ENCODE measurements at regions not wholly inside any gene's neighbourhood (a gene's known extent, or its start where the extent isn't known, plus 50 kb on each side); places are given as distances from the start of the nearest gene placed in this dataset.
A peak's percentile ranks its signal among the peaks of the same experiment; 100 is the strongest.

DNA sequence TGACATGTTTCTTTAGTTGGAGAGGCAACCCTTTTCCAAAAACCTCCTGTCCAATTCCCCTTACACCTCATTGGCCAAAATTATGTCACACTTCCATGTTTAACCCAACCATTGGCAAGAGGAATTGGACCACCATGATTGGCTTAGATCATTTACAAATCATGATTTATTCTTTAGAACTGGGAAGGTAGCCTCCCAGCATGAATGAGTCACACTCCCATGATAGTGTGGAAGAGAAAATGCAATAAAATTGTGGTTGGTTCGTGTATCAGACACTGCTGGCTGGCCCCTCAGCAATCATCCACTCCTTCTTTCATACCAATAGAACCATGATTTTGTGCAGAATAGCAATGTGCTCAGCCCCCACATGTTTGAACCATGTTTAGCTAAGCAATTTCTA, 156.6 kb upstream of the ACVR2A start:
- H3K36me3 ChIP-seq = no peaks in the 10 kb centered on the region

DNA sequence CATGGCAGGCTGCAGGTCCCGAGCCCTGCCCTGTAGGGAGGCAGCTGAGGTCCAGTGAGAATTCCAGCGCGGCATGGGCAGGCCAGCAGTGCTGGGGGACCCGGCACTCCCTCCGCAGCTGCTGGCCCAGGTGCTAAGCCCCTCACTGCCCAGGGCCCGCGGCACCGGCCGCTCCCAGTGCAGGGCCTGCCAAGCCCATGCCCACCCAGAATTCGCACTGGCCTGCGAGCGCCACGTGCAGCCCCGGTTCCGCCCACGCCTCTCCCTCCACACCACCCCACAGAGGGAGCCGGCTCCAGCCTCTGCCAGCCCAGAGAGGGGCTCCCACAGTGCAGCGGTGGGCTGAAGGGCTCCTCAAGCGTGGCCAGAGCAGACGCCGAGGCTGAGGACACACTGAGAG, 158.5 kb upstream of the ACVR2A start:
- Histone ChIP-seq H3K27me3 (ENCODE audit: insufficient read depth, low read depth, severe bottlenecking) (no peaks in the 10 kb centered on the region), H3K9me3 (ENCODE audit: severe bottlenecking) (peaks cover 3% of the 10 kb centered on the region), H3K36me3 (no peaks in the 10 kb centered on the region), H3K27ac (no peak overlapping the region), H3K4me3 (ENCODE audit: low read depth, low read length) (no peak overlapping the region)
- TF ChIP-seq, protein P1, sequence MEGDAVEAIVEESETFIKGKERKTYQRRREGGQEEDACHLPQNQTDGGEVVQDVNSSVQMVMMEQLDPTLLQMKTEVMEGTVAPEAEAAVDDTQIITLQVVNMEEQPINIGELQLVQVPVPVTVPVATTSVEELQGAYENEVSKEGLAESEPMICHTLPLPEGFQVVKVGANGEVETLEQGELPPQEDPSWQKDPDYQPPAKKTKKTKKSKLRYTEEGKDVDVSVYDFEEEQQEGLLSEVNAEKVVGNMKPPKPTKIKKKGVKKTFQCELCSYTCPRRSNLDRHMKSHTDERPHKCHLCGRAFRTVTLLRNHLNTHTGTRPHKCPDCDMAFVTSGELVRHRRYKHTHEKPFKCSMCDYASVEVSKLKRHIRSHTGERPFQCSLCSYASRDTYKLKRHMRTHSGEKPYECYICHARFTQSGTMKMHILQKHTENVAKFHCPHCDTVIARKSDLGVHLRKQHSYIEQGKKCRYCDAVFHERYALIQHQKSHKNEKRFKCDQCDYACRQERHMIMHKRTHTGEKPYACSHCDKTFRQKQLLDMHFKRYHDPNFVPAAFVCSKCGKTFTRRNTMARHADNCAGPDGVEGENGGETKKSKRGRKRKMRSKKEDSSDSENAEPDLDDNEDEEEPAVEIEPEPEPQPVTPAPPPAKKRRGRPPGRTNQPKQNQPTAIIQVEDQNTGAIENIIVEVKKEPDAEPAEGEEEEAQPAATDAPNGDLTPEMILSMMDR (IDR thresholded peaks at IDR 0.05; ENCODE audit: low read depth, low read length) = no peak
- no peak for DNase-seq

More for the DNA sequence above, 156.6 kb upstream of the ACVR2A start:
- Histone ChIP-seq H3K27ac (no peak overlapping the region), H3K27me3 (ENCODE audit: insufficient read depth, low read depth, severe bottlenecking) (no peaks in the 10 kb centered on the region), H3K9me3 (ENCODE audit: severe bottlenecking) (peaks cover 3% of the 10 kb centered on the region), H3K4me3 (ENCODE audit: low read depth, low read length) (no peak overlapping the region)
- no peak for DNase-seq
- TF ChIP-seq, protein P1 (IDR thresholded peaks at IDR 0.05; ENCODE audit: low read depth, low read length) = no peak

DNA sequence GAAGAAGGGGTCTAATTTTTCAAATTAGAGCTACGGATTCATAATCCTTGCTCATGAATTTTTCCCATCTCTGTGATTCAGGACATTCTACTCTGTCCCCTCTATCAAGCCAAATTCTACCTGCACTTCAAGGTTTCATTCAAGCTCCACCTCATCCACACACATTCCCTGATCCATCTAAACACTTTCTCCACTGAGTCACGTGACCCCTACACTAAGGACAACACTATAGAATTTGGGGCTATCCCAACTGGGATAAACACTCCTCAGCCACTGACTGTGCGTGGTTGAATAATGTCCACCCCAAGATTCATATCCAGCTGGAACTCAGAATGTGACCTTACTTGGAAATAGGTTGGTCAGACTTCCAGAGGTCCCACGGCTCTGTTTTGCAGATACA, 159.9 kb upstream of the ACVR2A start:
- peaks cover 3% of the 10 kb centered on the region for H3K9me3 ChIP-seq (ENCODE audit: severe bottlenecking)
- no peaks in the 10 kb centered on the region for H3K27me3 ChIP-seq (ENCODE audit: insufficient read depth, low read depth, severe bottlenecking)
- no peaks in the 10 kb centered on the region for H3K36me3 ChIP-seq
- H3K27ac ChIP-seq = no peak overlapping the region
- no peak for DNase-seq
- TF ChIP-seq, protein P1 (IDR thresholded peaks at IDR 0.05; ENCODE audit: low read depth, low read length) = no peak
- no peak overlapping the region for H3K4me3 ChIP-seq (ENCODE audit: low read depth, low read length)

DNA sequence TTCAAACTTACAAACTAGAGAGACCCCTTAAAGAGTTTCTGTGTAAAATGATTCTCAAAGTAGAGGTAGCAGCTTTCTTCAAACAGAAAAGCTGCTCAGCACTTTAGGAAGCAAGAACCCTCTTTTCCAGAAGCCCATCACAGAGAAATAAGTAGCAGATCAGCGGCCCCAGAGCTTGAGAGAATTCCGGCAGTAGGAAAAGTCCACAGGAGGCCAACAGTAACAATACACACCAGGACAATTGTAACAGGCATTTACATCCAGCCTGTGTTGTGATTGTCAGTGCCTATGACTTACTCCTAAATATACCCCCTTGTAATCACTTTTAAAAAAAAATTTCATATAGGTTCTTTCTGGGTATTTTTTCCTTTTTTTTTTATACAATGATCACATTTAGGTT, 161.4 kb upstream of the ACVR2A start:
- Histone ChIP-seq H3K9me3 (ENCODE audit: severe bottlenecking) (peaks cover 3% of the 10 kb centered on the region), H3K27ac (no peak overlapping the region), H3K4me3 (ENCODE audit: low read depth, low read length) (no peak overlapping the region), H3K27me3 (ENCODE audit: insufficient read depth, low read depth, severe bottlenecking) (no peaks in the 10 kb centered on the region), H3K36me3 (no peaks in the 10 kb centered on the region)
- no peak for DNase-seq
- TF ChIP-seq, protein P1 (IDR thresholded peaks at IDR 0.05; ENCODE audit: low read depth, low read length) = no peak

DNA sequence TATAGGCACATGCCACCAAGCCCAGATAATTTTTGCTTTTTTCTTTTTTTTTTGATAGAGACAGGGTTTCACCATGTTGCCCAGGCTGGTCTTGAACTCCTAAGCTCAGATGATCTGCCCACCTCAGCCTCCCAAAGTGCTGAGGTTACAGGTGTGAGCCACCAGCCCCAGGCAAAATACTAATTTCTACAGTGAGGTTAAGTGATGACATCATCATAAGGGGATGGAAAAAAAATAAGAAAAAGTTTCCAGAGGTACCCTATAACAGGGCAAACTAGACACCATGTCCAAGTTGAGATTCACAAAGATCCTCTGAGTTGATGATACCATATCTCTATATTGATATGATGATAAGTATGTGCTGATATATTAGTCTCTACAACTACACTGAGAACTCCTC, 163.7 kb upstream of the ACVR2A start:
- Histone ChIP-seq H3K4me3 (ENCODE audit: low read depth, low read length) (no peak overlapping the region), H3K36me3 (no peaks in the 10 kb centered on the region), H3K9me3 (ENCODE audit: severe bottlenecking) (no peaks in the 10 kb centered on the region), H3K27ac (peak overlapping the region; percentile 92; the same call in 1 of the 2 replicates), H3K27me3 (ENCODE audit: insufficient read depth, low read depth, severe bottlenecking) (no peaks in the 10 kb centered on the region)
- TF ChIP-seq, protein P1 (IDR thresholded peaks at IDR 0.05; ENCODE audit: low read depth, low read length) = no peak
- no peak for DNase-seq

DNA sequence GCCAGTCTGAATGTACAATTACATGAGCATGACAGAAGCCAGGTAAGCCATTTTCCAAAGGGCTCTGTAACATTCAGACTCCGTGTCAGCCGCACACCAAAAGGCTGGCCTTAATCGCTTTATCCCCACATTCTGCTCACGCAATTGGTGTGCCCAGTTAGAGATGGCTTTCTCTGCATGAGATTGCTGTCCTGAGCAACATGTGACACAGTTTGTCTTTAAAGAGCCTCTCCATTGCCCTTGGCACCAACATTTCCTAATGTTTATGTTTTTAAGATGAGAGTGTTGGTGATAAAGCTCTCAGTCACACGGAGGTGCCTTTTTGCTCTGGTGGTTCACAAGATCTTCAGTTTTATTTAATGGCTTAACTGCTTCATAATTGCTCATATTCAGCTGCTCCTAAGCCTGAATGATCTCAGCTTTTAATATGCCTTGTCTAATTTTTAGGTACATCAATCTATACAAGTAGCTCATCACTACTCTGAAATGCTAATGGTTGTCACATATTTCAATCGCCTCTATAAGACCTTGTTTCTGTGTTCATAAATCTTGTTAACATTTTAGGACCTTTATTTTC, 164.8 kb upstream of the ACVR2A start:
- Histone ChIP-seq H3K9me3 (ENCODE audit: severe bottlenecking) (no peaks in the 10 kb centered on the region), H3K4me3 (ENCODE audit: low read depth, low read length) (no peak overlapping the region), H3K36me3 (no peaks in the 10 kb centered on the region), H3K27me3 (ENCODE audit: insufficient read depth, low read depth, severe bottlenecking) (no peaks in the 10 kb centered on the region), H3K27ac (peak overlapping the region; percentile 92)
- TF ChIP-seq, protein P1 (IDR thresholded peaks at IDR 0.05; ENCODE audit: low read depth, low read length) = no peak
- DNase-seq = peak; percentile 82

All from WERI-Rb-1 (cell line).